Immature natural killer cell (primary cell): ENCODE measurements at regions not wholly inside any gene's neighbourhood (a gene's known extent, or its start where the extent isn't known, plus 50 kb on each side); places are given as distances from the start of the nearest gene placed in this dataset.

Source experiments
- DNase-seq, 3 donors: peaks; one replicate each; pipeline ENCODE4 v3.0.0; 2022; ENCODE audit warnings: mixed read lengths in 1 of 3
- H3K27ac Mint-ChIP-seq, 6 donors: one replicate each; pipeline ENCODE4 v1.8.0; 2020; ENCODE audit warnings: mixed read lengths in 6 of 6, mild to moderate bottlenecking in 5 of 6, inconsistent platforms in 4 of 6, moderate library complexity in 3 of 6
- H3K27me3 Mint-ChIP-seq, 3 donors: one replicate each; pipeline ENCODE4 v1.8.0; 2020 to 2021; ENCODE audit warnings: low read depth in 3 of 3, mild to moderate bottlenecking in 3 of 3, mixed read lengths in 3 of 3, moderate library complexity in 3 of 3, inconsistent platforms in 1 of 3
- H3K36me3 Mint-ChIP-seq, 3 donors: one replicate each; pipeline ENCODE4 v1.8.0; 2020; ENCODE audit warnings: mixed read lengths in 3 of 3, inconsistent platforms in 2 of 3, mild to moderate bottlenecking in 2 of 3
- H3K4me1 Mint-ChIP-seq, 2 donors: one replicate each; pipeline ENCODE4 v1.8.0; 2020; ENCODE audit warnings: inconsistent platforms in 2 of 2, mild to moderate bottlenecking in 2 of 2, mixed read lengths in 2 of 2, moderate library complexity in 1 of 2
- H3K4me3 Mint-ChIP-seq, 5 donors: one replicate each; pipeline ENCODE4 v1.8.0; 2020; ENCODE audit warnings: mild to moderate bottlenecking in 5 of 5, mixed read lengths in 5 of 5, inconsistent platforms in 3 of 5, moderate library complexity in 3 of 5
- H3K9me3 Mint-ChIP-seq, 6 donors: one replicate each; pipeline ENCODE4 v1.8.0; 2020; ENCODE audit warnings: mild to moderate bottlenecking in 6 of 6, mixed read lengths in 6 of 6, inconsistent platforms in 4 of 6, moderate library complexity in 3 of 6

DNA sequence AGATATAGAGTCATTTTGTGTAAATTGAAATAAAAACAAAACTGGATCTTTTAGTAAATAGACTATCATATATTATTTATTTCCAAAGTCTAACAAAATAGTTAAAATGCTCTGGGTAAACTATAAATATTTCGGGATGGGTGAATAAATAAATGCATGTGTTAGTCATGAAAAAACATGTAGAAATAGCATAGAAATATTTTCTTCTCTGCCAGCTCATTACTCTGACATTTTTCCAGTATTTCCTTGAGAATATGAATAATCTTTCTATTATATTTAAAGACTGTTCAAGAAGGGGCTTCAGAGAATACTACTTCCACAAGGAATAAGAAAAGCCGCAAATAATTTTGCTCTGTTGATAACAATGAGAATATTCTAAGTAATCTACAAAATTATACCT, 880.4 kb downstream of the TRIB2 start:
- no peak for DNase-seq
- Mint-ChIP-seq H3K9me3 (peaks cover 7 to 44% (median 17%) of the 10 kb centered on the region in 6 donors), H3K4me1 (no peaks in the 10 kb centered on the region), H3K36me3 (no peaks in the 10 kb centered on the region), H3K27me3 (no peaks in the 10 kb centered on the region), H3K27ac (no peak overlapping the region), H3K4me3 (no peak overlapping the region)

GRCh38 chr2:13601506-13601905, 884.8 kb downstream of the TRIB2 start:
- Mint-ChIP-seq H3K27ac (no peak overlapping the region), H3K27me3 (no peaks in the 10 kb centered on the region), H3K4me3 (no peak overlapping the region), H3K36me3 (no peaks in the 10 kb centered on the region), H3K4me1 (no peaks in the 10 kb centered on the region), H3K9me3 (peaks cover 0 to 26% (median 10%) of the 10 kb centered on the region in 6 donors)
- DNase-seq: no peak

GRCh38 chr2:13604951-13605661, 888.4 kb downstream of the TRIB2 start:
- peaks cover 0 to 19% (median 7%) of the 10 kb centered on the region in 6 donors for H3K9me3 Mint-ChIP-seq
- no peaks in the 10 kb centered on the region for H3K36me3 Mint-ChIP-seq

DNA sequence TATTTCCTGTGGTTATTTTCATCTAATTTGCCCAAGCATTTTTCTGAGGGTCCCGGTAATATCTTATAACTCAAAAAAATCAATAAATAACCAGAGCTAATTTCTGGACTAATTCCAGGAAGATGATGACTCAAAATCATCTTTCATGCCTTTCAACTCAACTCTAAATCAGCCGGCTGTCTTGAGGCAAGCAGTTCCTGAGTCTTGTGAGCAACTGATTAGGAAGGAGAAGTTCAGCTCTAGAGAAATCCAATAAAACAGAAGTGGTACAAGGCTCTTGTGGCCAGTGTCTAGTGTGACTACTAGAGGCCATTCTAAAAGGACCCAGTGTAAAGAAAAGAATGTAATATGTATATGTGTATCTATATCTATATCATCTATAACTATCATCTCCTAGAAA, 890.4 kb downstream of the TRIB2 start:
- Mint-ChIP-seq H3K36me3 (no peaks in the 10 kb centered on the region), H3K4me1 (no peaks in the 10 kb centered on the region)

More at GRCh38 chr2:13604951-13605661, 888.4 kb downstream of the TRIB2 start:
- no peak overlapping the region for H3K4me3 Mint-ChIP-seq
- H3K4me1 Mint-ChIP-seq: no peaks in the 10 kb centered on the region
- no peaks in the 10 kb centered on the region for H3K27me3 Mint-ChIP-seq
- H3K27ac Mint-ChIP-seq: no peak overlapping the region
- no peak for DNase-seq

GRCh38 chr2:13611939-13612338, 895.2 kb downstream of the TRIB2 start:
- Mint-ChIP-seq H3K36me3 (no peaks in the 10 kb centered on the region), H3K4me3 (no peak overlapping the region), H3K27me3 (no peaks in the 10 kb centered on the region), H3K9me3 (peaks cover 10 to 26% (median 16%) of the 10 kb centered on the region in 6 donors), H3K4me1 (no peaks in the 10 kb centered on the region), H3K27ac (no peak overlapping the region)
- DNase-seq: no peak

More for the DNA sequence above, 890.4 kb downstream of the TRIB2 start:
- DNase-seq: no peak
- Mint-ChIP-seq H3K4me3 (no peak overlapping the region), H3K9me3 (peaks cover 6 to 27% (median 11%) of the 10 kb centered on the region in 6 donors), H3K27me3 (no peaks in the 10 kb centered on the region), H3K27ac (no peak overlapping the region)

- no peak overlapping the region for H3K4me3 Mint-ChIP-seq
- no peaks in the 10 kb centered on the region for H3K27me3 Mint-ChIP-seq
- no peaks in the 10 kb centered on the region for H3K4me1 Mint-ChIP-seq
- H3K9me3 Mint-ChIP-seq: peaks cover 9 to 36% (median 28%) of the 10 kb centered on the region in 6 donors
- no peaks in the 10 kb centered on the region for H3K36me3 Mint-ChIP-seq
- H3K27ac Mint-ChIP-seq: no peak overlapping the region
- DNase-seq: no peak
Observed at GRCh38 chr2:13616059-13616458, 899.3 kb downstream of the TRIB2 start.

DNA sequence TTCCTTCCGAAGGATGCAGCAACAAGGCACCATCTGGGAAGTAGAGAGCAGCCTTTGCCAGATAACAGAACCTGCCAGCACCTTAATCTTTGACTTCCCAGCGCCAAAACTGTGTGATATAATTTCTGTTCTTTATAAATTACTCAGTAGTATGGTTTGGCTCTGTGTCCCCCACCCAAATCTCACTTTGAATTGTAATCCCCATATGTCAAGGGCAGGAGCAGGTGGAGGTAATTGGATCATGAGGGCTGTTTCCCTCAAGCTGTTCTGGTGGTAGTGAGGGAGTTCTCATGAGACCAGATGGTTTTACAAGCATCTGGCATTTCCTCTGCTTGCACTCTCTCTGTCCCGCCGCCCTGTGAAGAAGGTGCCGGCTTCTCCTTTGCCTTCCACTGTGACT, 899.9 kb downstream of the TRIB2 start:
- H3K9me3 Mint-ChIP-seq: peaks cover 9 to 37% (median 32%) of the 10 kb centered on the region in 6 donors
- H3K4me3 Mint-ChIP-seq: no peak overlapping the region
- H3K4me1 Mint-ChIP-seq: no peaks in the 10 kb centered on the region
- H3K27me3 Mint-ChIP-seq: no peaks in the 10 kb centered on the region
- no peak overlapping the region for H3K27ac Mint-ChIP-seq
- H3K36me3 Mint-ChIP-seq: no peaks in the 10 kb centered on the region
- DNase-seq: no peak

- Mint-ChIP-seq H3K36me3 (no peaks in the 10 kb centered on the region), H3K9me3 (peaks cover 7 to 35% (median 13%) of the 10 kb centered on the region in 6 donors), H3K27ac (no peak overlapping the region), H3K27me3 (no peaks in the 10 kb centered on the region), H3K4me3 (no peak overlapping the region), H3K4me1 (no peaks in the 10 kb centered on the region)
- no peak for DNase-seq
Observed at GRCh38 chr2:13628122-13628521, 911.4 kb downstream of the TRIB2 start.

DNA sequence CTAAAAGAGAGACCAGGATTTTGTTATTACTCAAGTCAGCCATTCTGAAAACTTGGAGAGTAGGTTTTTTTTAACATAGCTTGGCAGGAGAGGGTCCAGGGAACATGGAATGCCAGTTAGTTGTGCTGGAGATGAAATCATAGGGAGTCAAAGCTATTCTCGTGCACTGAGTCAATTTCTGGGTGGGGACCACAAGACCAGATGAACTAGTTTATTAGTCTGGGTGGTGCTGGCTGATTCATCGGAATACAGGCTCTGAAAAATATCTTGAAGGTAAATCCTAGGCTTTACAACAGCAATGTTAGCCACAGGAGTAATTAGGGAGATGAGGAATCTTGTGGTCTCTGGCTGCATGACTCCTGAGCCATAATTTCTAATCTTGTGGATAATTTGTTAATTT, 921.4 kb downstream of the TRIB2 start:
- peaks cover 5 to 29% (median 16%) of the 10 kb centered on the region in 6 donors for H3K9me3 Mint-ChIP-seq

DNA sequence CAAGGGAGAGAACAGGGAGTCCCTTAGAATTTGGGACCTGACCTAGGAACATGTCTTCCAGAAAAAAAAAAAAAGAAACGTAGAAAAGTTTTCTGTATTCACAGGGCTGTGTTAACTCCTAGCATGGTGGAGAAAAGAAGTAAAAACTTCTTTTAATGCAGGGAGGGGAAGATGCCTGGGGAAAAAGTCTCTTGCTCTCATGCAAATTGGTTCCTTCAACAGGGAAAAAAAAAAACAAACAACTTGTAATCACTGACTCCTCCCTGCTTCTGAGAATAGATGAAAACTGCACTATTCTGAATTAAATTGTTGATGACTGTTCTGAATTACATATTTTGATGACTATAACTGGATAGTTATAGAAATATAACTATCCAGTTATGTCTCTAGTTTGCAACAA, 933.2 kb downstream of the TRIB2 start:
- H3K27me3 Mint-ChIP-seq: peaks cover 0 to 4% (median 3%) of the 10 kb centered on the region in 3 donors
- H3K4me1 Mint-ChIP-seq: no peaks in the 10 kb centered on the region
- no peak overlapping the region for H3K4me3 Mint-ChIP-seq
- peaks cover 2 to 59% (median 25%) of the 10 kb centered on the region in 6 donors for H3K9me3 Mint-ChIP-seq
- no peak overlapping the region for H3K27ac Mint-ChIP-seq
- H3K36me3 Mint-ChIP-seq: peaks cover 0 to 10% (median 0%) of the 10 kb centered on the region in 3 donors
- DNase-seq: no peak

More for the DNA sequence above, 921.4 kb downstream of the TRIB2 start:
- Mint-ChIP-seq H3K4me3 (no peak overlapping the region), H3K27me3 (no peaks in the 10 kb centered on the region), H3K4me1 (no peaks in the 10 kb centered on the region), H3K27ac (no peak overlapping the region), H3K36me3 (no peaks in the 10 kb centered on the region)
- no peak for DNase-seq

- H3K36me3 Mint-ChIP-seq: peaks cover 0 to 10% (median 0%) of the 10 kb centered on the region in 3 donors
- no peak overlapping the region for H3K27ac Mint-ChIP-seq
- peaks cover 0 to 4% (median 3%) of the 10 kb centered on the region in 3 donors for H3K27me3 Mint-ChIP-seq
- no peaks in the 10 kb centered on the region for H3K4me1 Mint-ChIP-seq
- peaks cover 2 to 56% (median 25%) of the 10 kb centered on the region in 6 donors for H3K9me3 Mint-ChIP-seq
- DNase-seq: no peak
- H3K4me3 Mint-ChIP-seq: no peak overlapping the region
Observed at GRCh38 chr2:13650586-13651180, 933.9 kb downstream of the TRIB2 start.

DNA sequence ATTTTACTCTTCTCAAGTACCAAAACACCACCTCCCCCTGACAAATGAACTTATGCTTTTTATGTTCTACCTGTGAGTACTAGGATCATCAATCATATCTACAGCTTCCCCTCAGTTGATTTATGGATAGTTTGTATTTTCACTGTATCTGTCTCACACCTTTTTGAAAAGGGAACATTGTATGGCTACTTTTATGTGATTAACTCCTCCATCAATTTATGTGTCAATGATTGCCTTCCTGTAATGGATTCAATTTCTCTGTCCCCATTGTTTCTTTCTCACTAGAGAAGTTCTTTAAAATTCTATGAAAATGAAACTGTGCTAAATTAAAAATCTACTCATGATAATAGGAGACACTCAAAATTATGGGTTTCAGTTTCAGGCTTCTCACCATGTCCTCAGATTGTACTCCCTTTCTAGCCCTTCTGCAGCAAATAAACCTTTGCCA, 935.0 kb downstream of the TRIB2 start:
- no peak for DNase-seq
- Mint-ChIP-seq H3K27ac (no peak overlapping the region), H3K27me3 (peaks cover 0 to 4% (median 1%) of the 10 kb centered on the region in 3 donors)

GRCh38 chr2:13652531-13653313, 936.0 kb downstream of the TRIB2 start:
- H3K4me1 Mint-ChIP-seq: no peaks in the 10 kb centered on the region

More for the DNA sequence above, 935.0 kb downstream of the TRIB2 start:
- H3K4me3 Mint-ChIP-seq: no peak overlapping the region
- peaks cover 0 to 10% (median 0%) of the 10 kb centered on the region in 3 donors for H3K36me3 Mint-ChIP-seq
- H3K9me3 Mint-ChIP-seq: peaks cover 2 to 62% (median 24%) of the 10 kb centered on the region in 6 donors
- no peaks in the 10 kb centered on the region for H3K4me1 Mint-ChIP-seq

GRCh38 chr2:13654416-13654815, 937.7 kb downstream of the TRIB2 start:
- no peak overlapping the region for H3K4me3 Mint-ChIP-seq
- DNase-seq: no peak
- H3K27me3 Mint-ChIP-seq: peaks cover 0 to 4% (median 3%) of the 10 kb centered on the region in 3 donors
- no peak overlapping the region for H3K27ac Mint-ChIP-seq
- H3K9me3 Mint-ChIP-seq: peaks cover 7 to 56% (median 15%) of the 10 kb centered on the region in 6 donors
- H3K4me1 Mint-ChIP-seq: no peaks in the 10 kb centered on the region
- peaks cover 0 to 10% (median 0%) of the 10 kb centered on the region in 3 donors for H3K36me3 Mint-ChIP-seq

More at GRCh38 chr2:13652531-13653313, 936.0 kb downstream of the TRIB2 start:
- H3K27me3 Mint-ChIP-seq: peaks cover 0 to 4% (median 1%) of the 10 kb centered on the region in 3 donors
- peaks cover 0 to 10% (median 0%) of the 10 kb centered on the region in 3 donors for H3K36me3 Mint-ChIP-seq
- peaks cover 2 to 56% (median 22%) of the 10 kb centered on the region in 6 donors for H3K9me3 Mint-ChIP-seq
- DNase-seq: no peak
- no peak overlapping the region for H3K4me3 Mint-ChIP-seq
- H3K27ac Mint-ChIP-seq: no peak overlapping the region
